Common myeloid progenitor, CD34-positive (primary cell): ENCODE measurements at regions not wholly inside any gene's neighbourhood (a gene's known extent, or its start where the extent isn't known, plus 50 kb on each side); places are given as distances from the start of the nearest gene placed in this dataset.

Source experiments
- CTCF ChIA-PET: fragments of 350-600 bp; sonication (Branson Sonifier 250); formaldehyde crosslinking; loops from one replicate; lab custom pipeline; 2021; ENCODE audit warnings: antibody characterized with exemption; lab: Charles Lee
- POLR2A ChIA-PET: fragments of 350-600 bp; sonication (Branson Sonifier 250); formaldehyde crosslinking; loops from one replicate; lab custom pipeline; 2021; ENCODE audit warnings: antibody characterized with exemption; lab: Charles Lee
- DNase-seq, 3 donors: peaks; one replicate each; pipeline versions ENCODE4 v3.0.0 to v3.0.0-alpha.2; 2013
- H3K27ac ChIP-seq, 2 experiments: 1 replicate in 1 of 2; 2 replicates in 1 of 2; pipeline ENCODE4 v1.7.0; 2013; ENCODE audit warnings: inconsistent platforms in 2 of 2, low read length in 2 of 2, mild to moderate bottlenecking in 2 of 2, low read depth in 1 of 2, moderate library complexity in 1 of 2; ENCODE audit not compliant: severe bottlenecking in 2 of 2, insufficient read depth in 1 of 2, poor library complexity in 1 of 2
- H3K27me3 ChIP-seq, 5 experiments: replicated peaks in 2 of 5; 1 replicate in 3 of 5; 2 replicates in 2 of 5; pipeline versions ENCODE4 v1.6.1 to v1.7.0; 2013; ENCODE audit warnings: low read length in 4 of 5, mild to moderate bottlenecking in 2 of 5, moderate library complexity in 2 of 5, inconsistent platforms in 1 of 5; ENCODE audit not compliant: insufficient read depth in 5 of 5, control insufficient read depth in 4 of 5
- H3K36me3 ChIP-seq, 4 experiments: 1 replicate in 2 of 4; 2 replicates in 2 of 4; pipeline versions ENCODE4 v1.6.1 to v1.7.0; 2013; ENCODE audit warnings: low read length in 3 of 4, control low read depth in 1 of 4, mild to moderate bottlenecking in 1 of 4; ENCODE audit not compliant: control insufficient read depth in 4 of 4, insufficient read depth in 4 of 4
- H3K4me1 ChIP-seq, 4 experiments: 1 replicate in 3 of 4; 2 replicates in 1 of 4; pipeline versions ENCODE4 v1.6.1 to v1.7.1; 2013; ENCODE audit warnings: low read length in 3 of 4, mild to moderate bottlenecking in 3 of 4, control low read depth in 1 of 4, inconsistent platforms in 1 of 4, moderate library complexity in 1 of 4; ENCODE audit not compliant: control insufficient read depth in 4 of 4, insufficient read depth in 4 of 4; ENCODE audit errors: control extremely low read depth in 1 of 4
- H3K4me3 ChIP-seq, 7 experiments: 1 replicate in 4 of 7; 2 replicates in 3 of 7; pipeline versions ENCODE4 v1.5.1 to v1.7.0; 2013; ENCODE audit warnings: mild to moderate bottlenecking in 7 of 7, low read length in 6 of 7, moderate library complexity in 6 of 7, inconsistent platforms in 2 of 7, low read depth in 2 of 7, control low read depth in 1 of 7; ENCODE audit not compliant: insufficient read depth in 4 of 7, control insufficient read depth in 1 of 7; ENCODE audit errors: extremely low read depth in 1 of 7
- H3K9me3 ChIP-seq, 5 experiments: 1 replicate in 4 of 5; 2 replicates in 1 of 5; pipeline versions ENCODE4 v1.6.1 to v1.7.1; 2013; ENCODE audit warnings: low read length in 4 of 5, mild to moderate bottlenecking in 2 of 5, inconsistent platforms in 1 of 5, low read depth in 1 of 5, moderate library complexity in 1 of 5; ENCODE audit not compliant: control insufficient read depth in 4 of 5, insufficient read depth in 2 of 5; ENCODE audit errors: control extremely low read depth in 1 of 5
- WGBS: methylation state at CpG from one replicate; pipeline ENCODE4 v1.1.5; 2013; ENCODE audit not compliant: insufficient coverage; 5-methylcytosine and 5-hydroxymethylcytosine counted together

GRCh38 chr4:177671845-177672244 lies 229.6 kb upstream of the AGA start:
- ChIA-PET POLR2A (no interaction called here), CTCF (no interaction called here)
- 100% methylated on average over 1 of the region's 2 CpGs for WGBS
- Histone ChIP-seq H3K27me3 (no peaks in the 10 kb centered on the region), H3K4me3 (no peak overlapping the region), H3K9me3 (no peaks in the 10 kb centered on the region), H3K36me3 (no peaks in the 10 kb centered on the region), H3K4me1 (no peaks in the 10 kb centered on the region), H3K27ac (no peak overlapping the region)
- DNase-seq: no peak

GRCh38 chr4:177673985-177674489 lies 231.8 kb upstream of the AGA start:
- 95% methylated on average over 3 of the region's 3 CpGs for WGBS
- CTCF ChIA-PET: no interaction called here
- POLR2A ChIA-PET: no interaction called here
- no peaks in the 10 kb centered on the region for H3K36me3 ChIP-seq
- H3K4me3 ChIP-seq: no peak overlapping the region
- H3K9me3 ChIP-seq: no peaks in the 10 kb centered on the region
- H3K27me3 ChIP-seq: no peaks in the 10 kb centered on the region
- H3K4me1 ChIP-seq: no peaks in the 10 kb centered on the region
- DNase-seq: no peak
- H3K27ac ChIP-seq: no peak overlapping the region

GRCh38 chr4:177680308-177680707 lies 238.1 kb upstream of the AGA start:
- Histone ChIP-seq H3K36me3 (no peaks in the 10 kb centered on the region), H3K27ac (no peak overlapping the region), H3K4me3 (no peak overlapping the region), H3K4me1 (no peaks in the 10 kb centered on the region), H3K27me3 (no peaks in the 10 kb centered on the region), H3K9me3 (no peaks in the 10 kb centered on the region)
- DNase-seq: no peak
- CTCF ChIA-PET: no interaction called here
- 60% methylated on average over 1 of the region's 2 CpGs for whole genome bisulfite sequencing
- POLR2A ChIA-PET: no interaction called here

GRCh38 chr4:177681902-177682301 lies 239.7 kb upstream of the AGA start:
- H3K27me3 ChIP-seq: no peaks in the 10 kb centered on the region
- no peak overlapping the region for H3K4me3 ChIP-seq
- H3K27ac ChIP-seq: no peak overlapping the region
- POLR2A ChIA-PET: no interaction called here
- 100% methylated on average over 1 of the region's 1 CpG for WGBS
- H3K36me3 ChIP-seq: no peaks in the 10 kb centered on the region
- no peaks in the 10 kb centered on the region for H3K4me1 ChIP-seq
- no peak for DNase-seq
- CTCF ChIA-PET: no interaction called here
- no peaks in the 10 kb centered on the region for H3K9me3 ChIP-seq

- Histone ChIP-seq H3K4me1 (no peaks in the 10 kb centered on the region), H3K27ac (no peak overlapping the region), H3K36me3 (no peaks in the 10 kb centered on the region), H3K4me3 (no peak overlapping the region), H3K27me3 (no peaks in the 10 kb centered on the region), H3K9me3 (no peaks in the 10 kb centered on the region)
- CTCF ChIA-PET: no interaction called here
- no peak for DNase-seq
- POLR2A ChIA-PET: no interaction called here
Observed at GRCh38 chr4:177687117-177687516, 244.9 kb upstream of the AGA start.

- Histone ChIP-seq H3K27me3 (no peaks in the 10 kb centered on the region), H3K4me1 (no peaks in the 10 kb centered on the region), H3K27ac (no peak overlapping the region), H3K4me3 (no peak overlapping the region), H3K36me3 (no peaks in the 10 kb centered on the region), H3K9me3 (no peaks in the 10 kb centered on the region)
- no peak for DNase-seq
- WGBS: no CpG with 5 or more reads among the region's 1 CpG
- ChIA-PET CTCF (no interaction called here), POLR2A (no interaction called here)
Observed at GRCh38 chr4:177692907-177693306, 250.7 kb upstream of the AGA start.

- H3K4me3 ChIP-seq: no peak overlapping the region
- POLR2A ChIA-PET: no interaction called here
Observed at GRCh38 chr4:177696438-177696966, 254.3 kb upstream of the AGA start.

More at GRCh38 chr4:177696438-177696966, 254.3 kb upstream of the AGA start:
- Histone ChIP-seq H3K27ac (no peak overlapping the region), H3K9me3 (no peaks in the 10 kb centered on the region), H3K4me1 (no peaks in the 10 kb centered on the region), H3K36me3 (no peaks in the 10 kb centered on the region), H3K27me3 (no peaks in the 10 kb centered on the region)
- 69% methylated on average over 7 of the region's 8 CpGs for WGBS
- DNase-seq: no peak
- CTCF ChIA-PET: no interaction called here
